ENCODE measurements at regions not wholly inside any gene's neighbourhood (a gene's known extent, or its start where the extent isn't known, plus 50 kb on each side); places are given as distances from the start of the nearest gene placed in this dataset.

GRCh38 chr13:103190841-103191240 lies 124.6 kb upstream of the SLC10A2 start:
- Mint-ChIP-seq H3K4me3 (no peak overlapping the region), H3K4me1 (no peaks in the 10 kb centered on the region), H3K27ac (no peak overlapping the region), H3K9me3 (no peaks in the 10 kb centered on the region), H3K27me3 (peaks cover 0 to 4% (median 0%) of the 10 kb centered on the region in 5 donors), H3K36me3 (no peaks in the 10 kb centered on the region)
- DNase-seq (no peak), ATAC-seq (no peak)
- POLR2A ChIA-PET = no interaction called here

- Mint-ChIP-seq H3K9me3 (no peaks in the 10 kb centered on the region), H3K36me3 (no peaks in the 10 kb centered on the region), H3K27ac (no peak overlapping the region), H3K27me3 (peaks cover 0 to 4% (median 0%) of the 10 kb centered on the region in 5 donors), H3K4me3 (no peak overlapping the region), H3K4me1 (no peaks in the 10 kb centered on the region)
- ATAC-seq (no peak), DNase-seq (no peak)
- POLR2A ChIA-PET = no interaction called here
Measured at GRCh38 chr13:103188713-103189326, 122.6 kb upstream of the SLC10A2 start.

- DNase-seq (no peak), ATAC-seq (no peak)
- no peaks in the 10 kb centered on the region for H3K4me1 Mint-ChIP-seq
- no peaks in the 10 kb centered on the region for H3K9me3 Mint-ChIP-seq
- POLR2A ChIA-PET = no interaction called here
- H3K36me3 Mint-ChIP-seq = no peaks in the 10 kb centered on the region
- no peak overlapping the region for H3K4me3 Mint-ChIP-seq
- no peak overlapping the region for H3K27ac Mint-ChIP-seq
- peaks cover 0 to 4% (median 0%) of the 10 kb centered on the region in 5 donors for H3K27me3 Mint-ChIP-seq
Measured at GRCh38 chr13:103187721-103188156, 121.5 kb upstream of the SLC10A2 start.

- no peak for ATAC-seq
- POLR2A ChIA-PET = no interaction called here
- Mint-ChIP-seq H3K4me3 (no peak overlapping the region), H3K27ac (no peak overlapping the region), H3K36me3 (no peaks in the 10 kb centered on the region), H3K4me1 (no peaks in the 10 kb centered on the region), H3K27me3 (no peaks in the 10 kb centered on the region), H3K9me3 (no peaks in the 10 kb centered on the region)
- DNase-seq = no peak
Measured at GRCh38 chr13:103184413-103184812, 118.2 kb upstream of the SLC10A2 start.

GRCh38 chr13:103178986-103179943 lies 113.0 kb upstream of the SLC10A2 start:
- no peak for ATAC-seq
- POLR2A ChIA-PET = no interaction called here
- Mint-ChIP-seq H3K4me3 (no peak overlapping the region), H3K27me3 (no peaks in the 10 kb centered on the region), H3K27ac (no peak overlapping the region), H3K4me1 (no peaks in the 10 kb centered on the region), H3K9me3 (no peaks in the 10 kb centered on the region), H3K36me3 (no peaks in the 10 kb centered on the region)
- no peak for DNase-seq

- peaks cover 0 to 4% (median 0%) of the 10 kb centered on the region in 9 donors for H3K9me3 Mint-ChIP-seq
- no peak for ATAC-seq
Measured at GRCh38 chr13:103174966-103175365, 108.7 kb upstream of the SLC10A2 start.

GRCh38 chr13:103168901-103169508 lies 102.8 kb upstream of the SLC10A2 start:
- Mint-ChIP-seq H3K4me1 (no peaks in the 10 kb centered on the region), H3K9me3 (peaks cover 0 to 10% (median 5%) of the 10 kb centered on the region in 9 donors), H3K27ac (peak overlapping the region in 1 of 10 donors; percentile 22), H3K4me3 (no peak overlapping the region), H3K27me3 (peaks cover 0 to 7% (median 0%) of the 10 kb centered on the region in 5 donors), H3K36me3 (no peaks in the 10 kb centered on the region)
- no peak for DNase-seq
- POLR2A ChIA-PET = no interaction called here
- no peak for ATAC-seq

More at GRCh38 chr13:103174966-103175365, 108.7 kb upstream of the SLC10A2 start:
- peaks cover 0 to 7% (median 0%) of the 10 kb centered on the region in 5 donors for H3K27me3 Mint-ChIP-seq
- no peaks in the 10 kb centered on the region for H3K4me1 Mint-ChIP-seq
- POLR2A ChIA-PET = no interaction called here
- no peaks in the 10 kb centered on the region for H3K36me3 Mint-ChIP-seq
- H3K27ac Mint-ChIP-seq = no peak overlapping the region
- H3K4me3 Mint-ChIP-seq = no peak overlapping the region
- no peak for DNase-seq

GRCh38 chr13:103164251-103164650 lies 98.0 kb upstream of the SLC10A2 start:
- H3K9me3 Mint-ChIP-seq = peaks cover 0 to 6% (median 3%) of the 10 kb centered on the region in 9 donors
- H3K36me3 Mint-ChIP-seq = no peaks in the 10 kb centered on the region
- H3K27me3 Mint-ChIP-seq = peaks cover 0 to 9% (median 0%) of the 10 kb centered on the region in 5 donors
- POLR2A ChIA-PET = no interaction called here
- DNase-seq (no peak), ATAC-seq (no peak)
- H3K4me3 Mint-ChIP-seq = no peak overlapping the region
- no peaks in the 10 kb centered on the region for H3K4me1 Mint-ChIP-seq
- no peak overlapping the region for H3K27ac Mint-ChIP-seq

GRCh38 chr13:103161476-103161875 lies 95.3 kb upstream of the SLC10A2 start:
- no peaks in the 10 kb centered on the region for H3K4me1 Mint-ChIP-seq
- ATAC-seq (no peak), DNase-seq (no peak)
- no peak overlapping the region for H3K27ac Mint-ChIP-seq
- H3K36me3 Mint-ChIP-seq = no peaks in the 10 kb centered on the region
- H3K4me3 Mint-ChIP-seq = no peak overlapping the region
- peaks cover 0 to 5% (median 0%) of the 10 kb centered on the region in 9 donors for H3K9me3 Mint-ChIP-seq
- POLR2A ChIA-PET = no interaction called here
- peaks cover 0 to 15% (median 4%) of the 10 kb centered on the region in 5 donors for H3K27me3 Mint-ChIP-seq

GRCh38 chr13:103157434-103158145 lies 91.4 kb upstream of the SLC10A2 start:
- no peaks in the 10 kb centered on the region for H3K4me1 Mint-ChIP-seq
- POLR2A ChIA-PET = no interaction called here

GRCh38 chr13:103157016-103157415 lies 90.8 kb upstream of the SLC10A2 start:
- Mint-ChIP-seq H3K36me3 (no peaks in the 10 kb centered on the region), H3K27ac (no peak overlapping the region), H3K27me3 (peaks cover 0 to 30% (median 7%) of the 10 kb centered on the region in 5 donors), H3K4me1 (no peaks in the 10 kb centered on the region), H3K4me3 (no peak overlapping the region), H3K9me3 (no peaks in the 10 kb centered on the region)
- POLR2A ChIA-PET = no interaction called here
- DNase-seq (no peak), ATAC-seq (no peak)

More at GRCh38 chr13:103157434-103158145, 91.4 kb upstream of the SLC10A2 start:
- no peak overlapping the region for H3K27ac Mint-ChIP-seq
- peaks cover 0 to 30% (median 7%) of the 10 kb centered on the region in 5 donors for H3K27me3 Mint-ChIP-seq
- H3K4me3 Mint-ChIP-seq = no peak overlapping the region
- DNase-seq (no peak), ATAC-seq (no peak)
- no peaks in the 10 kb centered on the region for H3K9me3 Mint-ChIP-seq
- H3K36me3 Mint-ChIP-seq = no peaks in the 10 kb centered on the region

- ATAC-seq = no peak
- Mint-ChIP-seq H3K27me3 (peaks cover 0 to 30% (median 7%) of the 10 kb centered on the region in 5 donors), H3K4me1 (no peaks in the 10 kb centered on the region), H3K4me3 (no peak overlapping the region), H3K27ac (no peak overlapping the region), H3K9me3 (no peaks in the 10 kb centered on the region), H3K36me3 (no peaks in the 10 kb centered on the region)
- POLR2A ChIA-PET = no interaction called here
- DNase-seq = no peak
Measured at GRCh38 chr13:103156346-103156998, 90.3 kb upstream of the SLC10A2 start.

Data from naive thymus-derived CD8-positive, alpha-beta T cell (primary cell).